Calu3 (cell line): ENCODE measurements at regions not wholly inside any gene's neighbourhood (a gene's known extent, or its start where the extent isn't known, plus 50 kb on each side); places are given as distances from the start of the nearest gene placed in this dataset.

Experiments used
- BruUV-seq: library from RNA; stranded (reverse); fragments of 400-500 nt; replicated peaks from 2 replicates; lab custom pipeline; 2021; lab: Mats Ljungman, UMichigan
- CTCF ChIA-PET: fragments of 300-600 bp; sonication (Branson Sonifier 250); formaldehyde crosslinking; loops from one replicate; lab custom pipeline; 2022; ENCODE audit warnings: antibody characterized with exemption; lab: Charles Lee
- DNase-seq: peaks from one replicate; pipeline ENCODE4 v3.0.0; 2022
- H3K27ac Mint-ChIP-seq: one replicate; pipeline ENCODE4 v1.8.0; 2022; ENCODE audit warnings: mixed read lengths; ENCODE audit not compliant: unreplicated experiment
- H3K27me3 Mint-ChIP-seq: one replicate; pipeline ENCODE4 v1.8.0; 2022; ENCODE audit warnings: mixed read lengths; ENCODE audit not compliant: unreplicated experiment
- H3K36me3 Mint-ChIP-seq: one replicate; pipeline ENCODE4 v1.8.0; 2022; ENCODE audit warnings: mild to moderate bottlenecking, moderate library complexity, mixed read lengths; ENCODE audit not compliant: insufficient read depth, unreplicated experiment
- H3K4me1 Mint-ChIP-seq: one replicate; pipeline ENCODE4 v1.8.0; 2022; ENCODE audit warnings: mild to moderate bottlenecking, low read depth, mixed read lengths; ENCODE audit not compliant: unreplicated experiment
- H3K4me3 Mint-ChIP-seq: one replicate; pipeline ENCODE4 v1.8.0; 2022; ENCODE audit warnings: mild to moderate bottlenecking, low read depth, moderate library complexity, mixed read lengths; ENCODE audit not compliant: unreplicated experiment
- H3K9me3 Mint-ChIP-seq: one replicate; pipeline ENCODE4 v1.8.0; 2022; ENCODE audit warnings: low read depth, mixed read lengths; ENCODE audit not compliant: unreplicated experiment
- CTCF ChIP-seq: fragments of 200-600 bp; IDR thresholded peaks from one replicate; pipeline ENCODE4 v1.8.0; 2022; ENCODE audit warnings: antibody characterized with exemption; ENCODE audit not compliant: unreplicated experiment
- intact Hi-C: fragments of 100-400 bp; cut with micrococcal nuclease; formaldehyde crosslinking; loops from one replicate; pipeline ENCODE4 v1.10.0; 2022; ENCODE audit not compliant: unreplicated experiment

- no peak overlapping the region for H3K4me3 Mint-ChIP-seq
- CTCF ChIA-PET = no interaction called here
- H3K27ac Mint-ChIP-seq = peak overlapping the region; percentile 18
Measured at GRCh38 chr1:117698398-117699160, 92.7 kb downstream of the TENT5C start.

DNA sequence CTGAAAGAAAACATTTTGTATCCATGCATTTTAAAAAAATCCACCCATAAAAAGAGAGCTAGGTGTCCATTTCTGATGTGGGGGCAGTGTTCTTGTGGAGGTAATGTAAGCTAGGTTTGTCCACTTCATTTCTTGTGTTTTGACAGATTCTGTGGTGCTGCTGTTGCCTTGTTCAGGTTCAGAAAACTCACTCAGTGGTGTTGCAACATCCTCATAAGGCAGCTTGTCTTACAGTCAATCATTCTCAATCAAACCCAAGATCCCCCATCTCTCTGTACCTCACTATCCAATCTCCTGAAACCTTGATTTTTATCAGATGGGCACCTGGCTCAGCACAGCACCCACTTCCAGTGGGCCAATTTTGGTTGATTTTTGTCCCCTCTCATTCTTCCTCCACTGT is 94.1 kb downstream of the TENT5C start:
- no peak overlapping the region for H3K27ac Mint-ChIP-seq
- intact Hi-C loops = no loop called here
- no peak overlapping the region for H3K4me3 Mint-ChIP-seq
- CTCF ChIA-PET = no interaction called here
- peaks cover 51% of the 10 kb centered on the region for H3K27me3 Mint-ChIP-seq
- H3K9me3 Mint-ChIP-seq = no peaks in the 10 kb centered on the region
- BruUV-seq = no TSS peak
- no peak for DNase-seq
- TF ChIP-seq CTCF = no peak
- no peaks in the 10 kb centered on the region for H3K4me1 Mint-ChIP-seq
- H3K36me3 Mint-ChIP-seq = no peaks in the 10 kb centered on the region

More at GRCh38 chr1:117698398-117699160, 92.7 kb downstream of the TENT5C start:
- BruUV-seq = no TSS peak
- H3K9me3 Mint-ChIP-seq = no peaks in the 10 kb centered on the region
- H3K4me1 Mint-ChIP-seq = no peaks in the 10 kb centered on the region
- no peak for TF ChIP-seq CTCF
- intact Hi-C loops = no loop called here
- H3K36me3 Mint-ChIP-seq = no peaks in the 10 kb centered on the region
- peaks cover 57% of the 10 kb centered on the region for H3K27me3 Mint-ChIP-seq
- no peak for DNase-seq

DNA sequence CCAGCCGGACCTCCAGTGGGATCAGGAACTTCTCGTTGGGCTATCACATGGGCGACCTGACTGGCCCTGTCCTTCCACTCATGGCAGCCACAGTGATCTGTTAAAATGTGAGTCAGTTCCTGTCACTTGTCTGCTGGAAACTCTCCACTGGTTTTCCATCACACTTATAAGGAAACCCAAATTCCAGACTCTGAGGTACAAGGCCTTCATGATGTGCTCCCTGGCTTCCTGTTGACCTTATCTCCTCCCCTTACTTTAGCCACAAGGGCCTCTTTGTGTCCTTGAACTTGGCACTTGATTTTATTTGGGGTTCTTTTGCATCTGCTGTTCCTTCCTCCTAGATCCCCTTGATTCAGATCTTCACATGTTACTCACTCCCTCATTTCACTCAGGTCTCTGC is 96.8 kb downstream of the TENT5C start:
- no TSS peak for BruUV-seq
- Mint-ChIP-seq H3K27me3 (peaks cover 54% of the 10 kb centered on the region), H3K27ac (no peak overlapping the region), H3K4me3 (no peak overlapping the region), H3K9me3 (peaks cover 4% of the 10 kb centered on the region), H3K36me3 (no peaks in the 10 kb centered on the region), H3K4me1 (no peaks in the 10 kb centered on the region)
- no peak for DNase-seq
- no peak for TF ChIP-seq CTCF
- intact Hi-C loops = no loop called here
- CTCF ChIA-PET = no interaction called here

GRCh38 chr1:117707371-117707770 is 101.5 kb downstream of the TENT5C start:
- H3K4me3 Mint-ChIP-seq = no peak overlapping the region
- peaks cover 21% of the 10 kb centered on the region for H3K27me3 Mint-ChIP-seq
- H3K36me3 Mint-ChIP-seq = no peaks in the 10 kb centered on the region
- H3K4me1 Mint-ChIP-seq = no peaks in the 10 kb centered on the region
- intact Hi-C loops = no loop called here
- CTCF ChIA-PET = no interaction called here
- no peak for TF ChIP-seq CTCF
- H3K9me3 Mint-ChIP-seq = peaks cover 4% of the 10 kb centered on the region
- BruUV-seq = no TSS peak
- H3K27ac Mint-ChIP-seq = no peak overlapping the region
- no peak for DNase-seq
